ENCODE measurements at regions not wholly inside any gene's neighbourhood (a gene's known extent, or its start where the extent isn't known, plus 50 kb on each side); places are given as distances from the start of the nearest gene placed in this dataset.

GRCh38 chr15:85847031-85847430, 52.3 kb upstream of the KLHL25 start:
- DNase-seq, result no peak

- no peak for DNase-seq
Measured at GRCh38 chr15:85849946-85850345, 55.2 kb upstream of the KLHL25 start.

- DNase-seq, result no peak
Measured at GRCh38 chr15:85852969-85853368, 58.2 kb upstream of the KLHL25 start.

GRCh38 chr15:85854345-85855097, 59.8 kb upstream of the KLHL25 start:
- DNase-seq, result peak; percentile 52

- DNase-seq, result peak; percentile 49
Measured at GRCh38 chr15:85858586-85859375, 64.1 kb upstream of the KLHL25 start.

GRCh38 chr15:85859671-85860070, 64.9 kb upstream of the KLHL25 start:
- no peak for DNase-seq

- DNase-seq, result no peak
Measured at GRCh38 chr15:85860394-85861161, 65.9 kb upstream of the KLHL25 start.

GRCh38 chr15:85865070-85865684, 70.5 kb upstream of the KLHL25 start:
- peak; percentile 5 for DNase-seq

GRCh38 chr15:85867250-85867649, 72.5 kb upstream of the KLHL25 start:
- DNase-seq, result no peak

GRCh38 chr15:85869124-85869523, 74.4 kb upstream of the KLHL25 start:
- DNase-seq, result no peak

GRCh38 chr15:85870216-85871014, 75.7 kb upstream of the KLHL25 start:
- no peak for DNase-seq

- no peak for DNase-seq
Measured at GRCh38 chr15:85871545-85871944, 76.8 kb upstream of the KLHL25 start.

GRCh38 chr15:85872125-85872524, 77.4 kb upstream of the KLHL25 start:
- no peak for DNase-seq

- no peak for DNase-seq
Measured at GRCh38 chr15:85874236-85874635, 79.5 kb upstream of the KLHL25 start.

GRCh38 chr15:85875756-85876155, 81.0 kb upstream of the KLHL25 start:
- no peak for DNase-seq

GRCh38 chr15:85878828-85879225, 84.1 kb upstream of the KLHL25 start:
- no peak for DNase-seq

GRCh38 chr15:85879334-85880163, 84.8 kb upstream of the KLHL25 start:
- no peak for DNase-seq

GRCh38 chr15:85880501-85881190, 85.9 kb upstream of the KLHL25 start:
- no peak for DNase-seq

GRCh38 chr15:85886309-85886811, 91.6 kb upstream of the KLHL25 start:
- DNase-seq, result no peak

GRCh38 chr15:85889956-85890619, 95.4 kb upstream of the KLHL25 start:
- DNase-seq, result no peak
